ENCODE measurements at regions not wholly inside any gene's neighbourhood (a gene's known extent, or its start where the extent isn't known, plus 50 kb on each side); places are given as distances from the start of the nearest gene placed in this dataset.

DNA sequence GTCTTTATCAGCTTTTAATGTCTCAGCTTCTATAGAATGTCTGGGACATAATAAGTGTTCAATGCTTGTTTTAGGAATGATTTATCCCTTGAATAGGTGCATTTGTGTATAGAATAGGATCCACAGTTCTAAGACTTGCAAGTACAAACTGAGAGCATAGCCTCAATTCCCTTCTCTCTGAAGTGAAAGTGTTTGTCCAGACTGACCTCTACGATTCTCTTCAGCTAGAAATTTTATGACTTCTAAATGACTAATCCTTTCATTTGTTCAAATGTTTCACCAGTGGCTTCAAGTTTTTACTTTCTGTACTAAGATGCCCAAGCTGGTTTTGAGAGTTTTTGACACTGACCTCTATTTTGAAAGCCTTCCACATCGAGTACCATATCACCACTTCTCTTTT, 608.2 kb upstream of the ADGRL4 start:
- TF ChIP-seq, protein P1, sequence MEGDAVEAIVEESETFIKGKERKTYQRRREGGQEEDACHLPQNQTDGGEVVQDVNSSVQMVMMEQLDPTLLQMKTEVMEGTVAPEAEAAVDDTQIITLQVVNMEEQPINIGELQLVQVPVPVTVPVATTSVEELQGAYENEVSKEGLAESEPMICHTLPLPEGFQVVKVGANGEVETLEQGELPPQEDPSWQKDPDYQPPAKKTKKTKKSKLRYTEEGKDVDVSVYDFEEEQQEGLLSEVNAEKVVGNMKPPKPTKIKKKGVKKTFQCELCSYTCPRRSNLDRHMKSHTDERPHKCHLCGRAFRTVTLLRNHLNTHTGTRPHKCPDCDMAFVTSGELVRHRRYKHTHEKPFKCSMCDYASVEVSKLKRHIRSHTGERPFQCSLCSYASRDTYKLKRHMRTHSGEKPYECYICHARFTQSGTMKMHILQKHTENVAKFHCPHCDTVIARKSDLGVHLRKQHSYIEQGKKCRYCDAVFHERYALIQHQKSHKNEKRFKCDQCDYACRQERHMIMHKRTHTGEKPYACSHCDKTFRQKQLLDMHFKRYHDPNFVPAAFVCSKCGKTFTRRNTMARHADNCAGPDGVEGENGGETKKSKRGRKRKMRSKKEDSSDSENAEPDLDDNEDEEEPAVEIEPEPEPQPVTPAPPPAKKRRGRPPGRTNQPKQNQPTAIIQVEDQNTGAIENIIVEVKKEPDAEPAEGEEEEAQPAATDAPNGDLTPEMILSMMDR (IDR thresholded peaks at IDR 0.05): no peak
- TF ChIP-seq POLR2A (IDR thresholded peaks at IDR 0.05): no peak
